GM12878 (cell line): ENCODE measurements at regions not wholly inside any gene's neighbourhood (a gene's known extent, or its start where the extent isn't known, plus 50 kb on each side); places are given as distances from the start of the nearest gene placed in this dataset.

ENCODE experiments used
- ASH2L ChIP-seq: fragments of 300-600, 200-600 bp; sonication (generic); IDR thresholded peaks from 2 replicates; pipeline ENCODE4 v1.6.1; 2017; ENCODE audit warnings: low read depth, mild to moderate bottlenecking, borderline replicate concordance
- BCL11A ChIP-seq: IDR thresholded peaks from 2 replicates; pipeline ENCODE4 v1.6.1; 2011; ENCODE audit warnings: low read depth, low read length
- BRCA1 ChIP-seq: IDR thresholded peaks from 2 replicates; pipeline ENCODE4 v1.6.1; 2011; ENCODE audit warnings: low read depth, low read length, improper control_type of control experiment
- FOXK2 ChIP-seq: fragments of 450-650 bp; IDR thresholded peaks from 2 replicates; pipeline ENCODE4 v1.6.1; 2017; ENCODE audit warnings: mild to moderate bottlenecking, moderate library complexity
- GATAD2B ChIP-seq: fragments of 450-650 bp; conservative IDR thresholded peaks from 2 replicates; pipeline ENCODE4 v1.6.1; 2017; ENCODE audit warnings: low read depth, mild to moderate bottlenecking, moderate library complexity
- JUNB ChIP-seq: IDR thresholded peaks from 2 replicates; pipeline ENCODE4 v1.6.1; 2016; ENCODE audit warnings: antibody characterized with exemption, mild to moderate bottlenecking
- KAT2A ChIP-seq: conservative IDR thresholded peaks from 2 replicates; pipeline ENCODE4 v1.6.1; 2011; ENCODE audit warnings: low read depth, low read length; ENCODE audit not compliant: control insufficient read depth
- MEF2A ChIP-seq: IDR thresholded peaks from 2 replicates; pipeline ENCODE4 v1.6.1; 2011; ENCODE audit warnings: low read depth, mild to moderate bottlenecking, low read length, moderate library complexity; ENCODE audit not compliant: insufficient read depth
- NRF1 ChIP-seq: conservative IDR thresholded peaks from 2 replicates; pipeline ENCODE4 v1.6.1; 2011; ENCODE audit warnings: mild to moderate bottlenecking, low read depth, low read length, improper control_type of control experiment
- RFX5 ChIP-seq: IDR thresholded peaks from 2 replicates; pipeline ENCODE4 v1.6.1; 2011; ENCODE audit warnings: low read depth, low read length, improper control_type of control experiment
- RUNX3 ChIP-seq: IDR thresholded peaks from 2 replicates; pipeline ENCODE4 v1.6.1; 2012; ENCODE audit warnings: low read length, inconsistent platforms
- SIN3A ChIP-seq: IDR thresholded peaks from 2 replicates; pipeline ENCODE4 v1.6.1; 2012; ENCODE audit warnings: low read depth, low read length, improper control_type of control experiment
- SMC3 ChIP-seq: IDR thresholded peaks from 2 replicates; pipeline ENCODE4 v1.6.1; 2011; ENCODE audit warnings: low read length, improper control_type of control experiment, borderline replicate concordance
- TAF1 ChIP-seq: IDR thresholded peaks from 2 replicates; pipeline ENCODE4 v1.6.1; 2011; ENCODE audit warnings: mild to moderate bottlenecking, low read depth, low read length, borderline replicate concordance
- TARDBP ChIP-seq: IDR thresholded peaks from 2 replicates; pipeline ENCODE4 v1.6.1; 2016; ENCODE audit warnings: borderline replicate concordance
- TBL1XR1 ChIP-seq: IDR thresholded peaks from 2 replicates; pipeline ENCODE4 v1.6.1; 2012; ENCODE audit warnings: low read depth, low read length, improper control_type of control experiment
- YBX1 ChIP-seq: fragments of 450-650 bp; IDR thresholded peaks from 2 replicates; pipeline ENCODE4 v1.6.1; 2016; ENCODE audit warnings: antibody characterized with exemption
- ZNF217 ChIP-seq: fragments of 450-650 bp; IDR thresholded peaks from 2 replicates; pipeline ENCODE4 v1.6.1; 2017; ENCODE audit warnings: antibody characterized with exemption, mild to moderate bottlenecking
- TF ChIP-seq, protein P1 (sequence below): fragments of 450-650 bp; IDR thresholded peaks from 2 replicates; pipeline ENCODE4 v1.6.1; 2017; ENCODE audit warnings: borderline replicate concordance
- TF ChIP-seq, protein P2 (sequence below): fragments of 450-650 bp; IDR thresholded peaks from 2 replicates; pipeline ENCODE4 v1.6.1; 2018; ENCODE audit warnings: mild to moderate bottlenecking, low read depth, moderate library complexity; ENCODE audit not compliant: partially characterized antibody
- TF ChIP-seq, protein P3 (sequence below): fragments of 450-650 bp; IDR thresholded peaks from 2 replicates; pipeline ENCODE4 v1.6.1; 2017; ENCODE audit warnings: mild to moderate bottlenecking, moderate library complexity
- TF ChIP-seq, protein P4 (sequence below): IDR thresholded peaks from 2 replicates; pipeline ENCODE4 v1.6.1; 2011; ENCODE audit warnings: borderline replicate concordance, low read depth, mild to moderate bottlenecking, moderate library complexity, low read length; ENCODE audit not compliant: insufficient read depth, poor library complexity, severe bottlenecking

DNA sequence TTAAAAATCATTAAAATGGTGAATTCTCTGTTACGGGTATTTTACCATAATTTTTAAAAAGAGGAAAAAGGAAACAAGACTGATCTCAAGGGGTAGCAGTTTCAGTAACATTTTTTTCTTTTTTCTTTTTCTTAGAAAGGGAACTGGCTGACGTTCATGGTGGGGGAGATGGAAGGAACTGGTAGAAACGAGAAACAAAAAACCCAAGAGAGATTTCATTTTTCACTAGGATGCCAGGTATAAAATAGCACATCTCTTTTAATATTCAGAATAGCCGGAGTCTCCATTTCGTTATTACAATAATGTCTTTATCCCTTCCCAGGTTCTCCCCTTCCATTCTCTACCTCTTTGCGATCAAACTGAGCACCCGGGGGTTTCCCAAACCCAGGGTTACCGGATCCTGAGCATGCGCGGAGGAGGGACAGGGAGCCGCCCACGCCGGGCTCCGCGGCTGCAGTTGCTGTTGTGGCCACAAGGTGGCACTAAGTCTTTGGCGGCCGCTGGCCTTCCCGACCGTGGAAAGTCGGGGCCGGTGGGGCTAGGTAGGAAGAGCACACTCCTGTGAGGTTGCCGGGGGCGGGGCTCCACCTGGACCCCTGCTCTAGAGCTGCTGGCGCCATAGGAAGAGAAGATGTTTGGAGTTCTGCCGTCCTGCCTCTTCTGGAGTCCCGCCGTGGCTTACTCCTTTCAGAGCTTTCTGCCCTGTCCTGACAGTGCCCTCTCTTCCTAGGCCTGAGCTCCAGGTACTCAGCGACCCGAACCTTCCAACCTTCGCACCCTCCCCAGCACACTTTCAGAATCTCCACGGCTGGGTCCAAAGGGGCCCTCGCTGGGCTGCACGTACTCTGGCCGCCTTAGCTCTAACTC is 146.8 kb downstream of the SH3BGRL2 start (continued):
- TF ChIP-seq MEF2A (no peak), RFX5 (no peak), JUNB (no peak), BCL11A (no peak), SIN3A (no peak), FOXK2 (peak; percentile 70), ASH2L (no peak), TARDBP (no peak), BRCA1 (no peak), KAT2A (no peak), ZNF217 (no peak), YBX1 (no peak), NRF1 (peak; percentile 82), SMC3 (peak; percentile 81), RUNX3 (peak; percentile 43), TAF1 (no peak), TBL1XR1 (no peak), GATAD2B (no peak)
- TF ChIP-seq, protein P1, sequence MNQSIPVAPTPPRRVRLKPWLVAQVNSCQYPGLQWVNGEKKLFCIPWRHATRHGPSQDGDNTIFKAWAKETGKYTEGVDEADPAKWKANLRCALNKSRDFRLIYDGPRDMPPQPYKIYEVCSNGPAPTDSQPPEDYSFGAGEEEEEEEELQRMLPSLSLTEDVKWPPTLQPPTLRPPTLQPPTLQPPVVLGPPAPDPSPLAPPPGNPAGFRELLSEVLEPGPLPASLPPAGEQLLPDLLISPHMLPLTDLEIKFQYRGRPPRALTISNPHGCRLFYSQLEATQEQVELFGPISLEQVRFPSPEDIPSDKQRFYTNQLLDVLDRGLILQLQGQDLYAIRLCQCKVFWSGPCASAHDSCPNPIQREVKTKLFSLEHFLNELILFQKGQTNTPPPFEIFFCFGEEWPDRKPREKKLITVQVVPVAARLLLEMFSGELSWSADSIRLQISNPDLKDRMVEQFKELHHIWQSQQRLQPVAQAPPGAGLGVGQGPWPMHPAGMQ, result no peak
- TF ChIP-seq, protein P2, sequence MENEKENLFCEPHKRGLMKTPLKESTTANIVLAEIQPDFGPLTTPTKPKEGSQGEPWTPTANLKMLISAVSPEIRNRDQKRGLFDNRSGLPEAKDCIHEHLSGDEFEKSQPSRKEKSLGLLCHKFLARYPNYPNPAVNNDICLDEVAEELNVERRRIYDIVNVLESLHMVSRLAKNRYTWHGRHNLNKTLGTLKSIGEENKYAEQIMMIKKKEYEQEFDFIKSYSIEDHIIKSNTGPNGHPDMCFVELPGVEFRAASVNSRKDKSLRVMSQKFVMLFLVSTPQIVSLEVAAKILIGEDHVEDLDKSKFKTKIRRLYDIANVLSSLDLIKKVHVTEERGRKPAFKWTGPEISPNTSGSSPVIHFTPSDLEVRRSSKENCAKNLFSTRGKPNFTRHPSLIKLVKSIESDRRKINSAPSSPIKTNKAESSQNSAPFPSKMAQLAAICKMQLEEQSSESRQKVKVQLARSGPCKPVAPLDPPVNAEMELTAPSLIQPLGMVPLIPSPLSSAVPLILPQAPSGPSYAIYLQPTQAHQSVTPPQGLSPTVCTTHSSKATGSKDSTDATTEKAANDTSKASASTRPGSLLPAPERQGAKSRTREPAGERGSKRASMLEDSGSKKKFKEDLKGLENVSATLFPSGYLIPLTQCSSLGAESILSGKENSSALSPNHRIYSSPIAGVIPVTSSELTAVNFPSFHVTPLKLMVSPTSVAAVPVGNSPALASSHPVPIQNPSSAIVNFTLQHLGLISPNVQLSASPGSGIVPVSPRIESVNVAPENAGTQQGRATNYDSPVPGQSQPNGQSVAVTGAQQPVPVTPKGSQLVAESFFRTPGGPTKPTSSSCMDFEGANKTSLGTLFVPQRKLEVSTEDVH, result no peak
- TF ChIP-seq, protein P3, sequence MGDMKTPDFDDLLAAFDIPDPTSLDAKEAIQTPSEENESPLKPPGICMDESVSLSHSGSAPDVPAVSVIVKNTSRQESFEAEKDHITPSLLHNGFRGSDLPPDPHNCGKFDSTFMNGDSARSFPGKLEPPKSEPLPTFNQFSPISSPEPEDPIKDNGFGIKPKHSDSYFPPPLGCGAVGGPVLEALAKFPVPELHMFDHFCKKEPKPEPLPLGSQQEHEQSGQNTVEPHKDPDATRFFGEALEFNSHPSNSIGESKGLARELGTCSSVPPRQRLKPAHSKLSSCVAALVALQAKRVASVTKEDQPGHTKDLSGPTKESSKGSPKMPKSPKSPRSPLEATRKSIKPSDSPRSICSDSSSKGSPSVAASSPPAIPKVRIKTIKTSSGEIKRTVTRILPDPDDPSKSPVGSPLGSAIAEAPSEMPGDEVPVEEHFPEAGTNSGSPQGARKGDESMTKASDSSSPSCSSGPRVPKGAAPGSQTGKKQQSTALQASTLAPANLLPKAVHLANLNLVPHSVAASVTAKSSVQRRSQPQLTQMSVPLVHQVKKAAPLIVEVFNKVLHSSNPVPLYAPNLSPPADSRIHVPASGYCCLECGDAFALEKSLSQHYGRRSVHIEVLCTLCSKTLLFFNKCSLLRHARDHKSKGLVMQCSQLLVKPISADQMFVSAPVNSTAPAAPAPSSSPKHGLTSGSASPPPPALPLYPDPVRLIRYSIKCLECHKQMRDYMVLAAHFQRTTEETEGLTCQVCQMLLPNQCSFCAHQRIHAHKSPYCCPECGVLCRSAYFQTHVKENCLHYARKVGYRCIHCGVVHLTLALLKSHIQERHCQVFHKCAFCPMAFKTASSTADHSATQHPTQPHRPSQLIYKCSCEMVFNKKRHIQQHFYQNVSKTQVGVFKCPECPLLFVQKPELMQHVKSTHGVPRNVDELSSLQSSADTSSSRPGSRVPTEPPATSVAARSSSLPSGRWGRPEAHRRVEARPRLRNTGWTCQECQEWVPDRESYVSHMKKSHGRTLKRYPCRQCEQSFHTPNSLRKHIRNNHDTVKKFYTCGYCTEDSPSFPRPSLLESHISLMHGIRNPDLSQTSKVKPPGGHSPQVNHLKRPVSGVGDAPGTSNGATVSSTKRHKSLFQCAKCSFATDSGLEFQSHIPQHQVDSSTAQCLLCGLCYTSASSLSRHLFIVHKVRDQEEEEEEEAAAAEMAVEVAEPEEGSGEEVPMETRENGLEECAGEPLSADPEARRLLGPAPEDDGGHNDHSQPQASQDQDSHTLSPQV, result no peak
- TF ChIP-seq, protein P4, sequence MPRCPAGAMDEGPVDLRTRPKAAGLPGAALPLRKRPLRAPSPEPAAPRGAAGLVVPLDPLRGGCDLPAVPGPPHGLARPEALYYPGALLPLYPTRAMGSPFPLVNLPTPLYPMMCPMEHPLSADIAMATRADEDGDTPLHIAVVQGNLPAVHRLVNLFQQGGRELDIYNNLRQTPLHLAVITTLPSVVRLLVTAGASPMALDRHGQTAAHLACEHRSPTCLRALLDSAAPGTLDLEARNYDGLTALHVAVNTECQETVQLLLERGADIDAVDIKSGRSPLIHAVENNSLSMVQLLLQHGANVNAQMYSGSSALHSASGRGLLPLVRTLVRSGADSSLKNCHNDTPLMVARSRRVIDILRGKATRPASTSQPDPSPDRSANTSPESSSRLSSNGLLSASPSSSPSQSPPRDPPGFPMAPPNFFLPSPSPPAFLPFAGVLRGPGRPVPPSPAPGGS, result no peak
